BJ (cell line): ENCODE measurements at regions not wholly inside any gene's neighbourhood (a gene's known extent, or its start where the extent isn't known, plus 50 kb on each side); places are given as distances from the start of the nearest gene placed in this dataset.

Experiments
- CTCF ChIA-PET: fragments of 350-600 bp; formaldehyde crosslinking; extraction: SDS; loops from one replicate; lab custom pipeline; 2021; ENCODE audit warnings: antibody characterized with exemption, inconsistent platforms; lab: Yijun Ruan, JAX
- POLR2A ChIA-PET: fragments of 300-600 bp; sonication (Branson Sonifier 250); formaldehyde crosslinking; extraction: SDS; loops from one replicate; lab custom pipeline; 2021; ENCODE audit warnings: antibody characterized with exemption; lab: Charles Lee
- DNase-seq: peaks from one replicate; pipeline ENCODE4 v3.0.0-alpha.2; 2011; ENCODE audit warnings: low read depth
- H3K27me3 ChIP-seq: 2 replicates; pipeline ENCODE4 v1.6.0; 2011; ENCODE audit warnings: low read length; ENCODE audit not compliant: control insufficient read depth, insufficient read depth
- H3K36me3 ChIP-seq: 2 replicates; pipeline ENCODE4 v1.5.1; 2011; ENCODE audit warnings: low read length; ENCODE audit not compliant: control insufficient read depth, insufficient read depth
- H3K4me3 ChIP-seq: 2 replicates; pipeline ENCODE4 v1.5.1; 2011; ENCODE audit warnings: low read depth, mild to moderate bottlenecking, control low read depth, low read length
- TF ChIP-seq, protein P1 (sequence below): IDR thresholded peaks from 2 replicates; pipeline ENCODE4 v1.5.1; 2011; ENCODE audit warnings: low read depth, mild to moderate bottlenecking, control low read depth, inconsistent platforms, low read length, moderate library complexity; ENCODE audit not compliant: insufficient read depth

DNA sequence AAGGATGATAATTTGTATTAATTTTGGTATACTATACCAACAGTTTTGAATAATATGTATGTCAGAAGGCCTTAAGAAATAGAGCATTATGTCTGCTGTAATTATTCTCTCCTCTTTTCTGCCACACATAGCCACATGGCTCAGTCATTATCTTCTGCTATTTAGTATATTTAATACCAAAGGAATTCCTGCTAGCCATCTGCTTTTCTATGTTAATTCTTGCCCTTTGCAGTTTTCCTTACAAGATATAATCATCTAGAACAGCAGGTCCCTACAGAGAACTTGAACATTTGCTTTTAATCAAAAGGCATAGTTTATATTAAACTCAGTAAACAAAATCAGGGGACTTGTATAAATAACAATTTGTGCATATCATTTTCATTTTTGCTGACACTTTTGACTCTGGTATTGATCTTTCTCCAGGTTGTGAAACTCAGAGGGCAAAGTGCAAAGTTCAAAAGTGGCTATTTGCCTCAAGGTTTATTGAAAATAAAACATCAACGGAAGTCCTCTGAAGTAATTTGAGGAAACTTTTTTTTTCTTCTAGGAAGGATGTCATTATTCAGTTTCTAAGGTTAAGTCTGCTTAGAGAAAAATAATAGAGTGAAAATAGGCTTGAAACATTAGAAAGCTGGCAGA is 702.0 kb downstream of the KCNJ2 start:
- no peaks in the 10 kb centered on the region for H3K27me3 ChIP-seq
- TF ChIP-seq, protein P1, sequence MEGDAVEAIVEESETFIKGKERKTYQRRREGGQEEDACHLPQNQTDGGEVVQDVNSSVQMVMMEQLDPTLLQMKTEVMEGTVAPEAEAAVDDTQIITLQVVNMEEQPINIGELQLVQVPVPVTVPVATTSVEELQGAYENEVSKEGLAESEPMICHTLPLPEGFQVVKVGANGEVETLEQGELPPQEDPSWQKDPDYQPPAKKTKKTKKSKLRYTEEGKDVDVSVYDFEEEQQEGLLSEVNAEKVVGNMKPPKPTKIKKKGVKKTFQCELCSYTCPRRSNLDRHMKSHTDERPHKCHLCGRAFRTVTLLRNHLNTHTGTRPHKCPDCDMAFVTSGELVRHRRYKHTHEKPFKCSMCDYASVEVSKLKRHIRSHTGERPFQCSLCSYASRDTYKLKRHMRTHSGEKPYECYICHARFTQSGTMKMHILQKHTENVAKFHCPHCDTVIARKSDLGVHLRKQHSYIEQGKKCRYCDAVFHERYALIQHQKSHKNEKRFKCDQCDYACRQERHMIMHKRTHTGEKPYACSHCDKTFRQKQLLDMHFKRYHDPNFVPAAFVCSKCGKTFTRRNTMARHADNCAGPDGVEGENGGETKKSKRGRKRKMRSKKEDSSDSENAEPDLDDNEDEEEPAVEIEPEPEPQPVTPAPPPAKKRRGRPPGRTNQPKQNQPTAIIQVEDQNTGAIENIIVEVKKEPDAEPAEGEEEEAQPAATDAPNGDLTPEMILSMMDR = no peak
- CTCF ChIA-PET = no interaction called here
- POLR2A ChIA-PET = no interaction called here
- H3K4me3 ChIP-seq = no peak overlapping the region
- H3K36me3 ChIP-seq = no peaks in the 10 kb centered on the region
- no peak for DNase-seq

GRCh38 chr17:70872103-70872502 is 702.8 kb downstream of the KCNJ2 start:
- no peaks in the 10 kb centered on the region for H3K36me3 ChIP-seq
- H3K27me3 ChIP-seq = no peaks in the 10 kb centered on the region
- ChIA-PET POLR2A (no interaction called here), CTCF (no interaction called here)
- H3K4me3 ChIP-seq = no peak overlapping the region
- no peak for DNase-seq
- TF ChIP-seq, protein P1 = no peak

GRCh38 chr17:70875729-70876310 is 706.5 kb downstream of the KCNJ2 start:
- no peaks in the 10 kb centered on the region for H3K27me3 ChIP-seq
- no peak for DNase-seq
- TF ChIP-seq, protein P1 = no peak
- ChIA-PET POLR2A (no interaction called here), CTCF (no interaction called here)
- no peaks in the 10 kb centered on the region for H3K36me3 ChIP-seq
- H3K4me3 ChIP-seq = no peak overlapping the region

GRCh38 chr17:70878879-70879278 is 709.5 kb downstream of the KCNJ2 start:
- DNase-seq = no peak
- no peaks in the 10 kb centered on the region for H3K36me3 ChIP-seq
- TF ChIP-seq, protein P1 = no peak
- ChIA-PET POLR2A (no interaction called here), CTCF (no interaction called here)
- H3K27me3 ChIP-seq = no peaks in the 10 kb centered on the region
- H3K4me3 ChIP-seq = no peak overlapping the region

GRCh38 chr17:70879401-70879800 is 710.1 kb downstream of the KCNJ2 start:
- Histone ChIP-seq H3K27me3 (no peaks in the 10 kb centered on the region), H3K4me3 (no peak overlapping the region), H3K36me3 (no peaks in the 10 kb centered on the region)
- DNase-seq = no peak
- TF ChIP-seq, protein P1 = no peak
- POLR2A ChIA-PET = no interaction called here
- CTCF ChIA-PET = no interaction called here
